ENCODE measurements at regions not wholly inside any gene's neighbourhood (a gene's known extent, or its start where the extent isn't known, plus 50 kb on each side); places are given as distances from the start of the nearest gene placed in this dataset. TPM values are rescaled to one million over a fixed set of nuclear protein-coding genes. Genes with fewer than 3 reads are reported as not detected.
"Not testable (repeated sequence)": the region's sequence is repeated elsewhere in the genome, so short reads cannot be mapped to it uniquely, and the experiment has no call there.

- H3K4me3 Mint-ChIP-seq: no peak overlapping the region
- no peaks in the 10 kb centered on the region for H4K20me1 ChIP-seq (ENCODE audit: insufficient read depth, low read length)
- H3K36me3 ChIP-seq (replicated peaks in 1 of 2; ENCODE audit: control insufficient read depth in 1 of 2, insufficient read depth in 2 of 2, low read length in 2 of 2): no peaks in the 10 kb centered on the region
- H3K27ac Mint-ChIP-seq: no peak overlapping the region
- no peaks in the 10 kb centered on the region for H3K4me1 ChIP-seq (ENCODE audit: control insufficient read depth in 1 of 2, insufficient read depth in 2 of 2, low read length in 2 of 2)
- peaks cover 0 to 4% of the 10 kb centered on the region in 2 donors for H3K9me3 ChIP-seq (replicated peaks in 1 of 2; ENCODE audit: control insufficient read depth in 1 of 2, insufficient read depth in 1 of 2, low read length in 2 of 2)
- WGBS (ENCODE audit: insufficient coverage): 92% methylated on average over 4 of the region's 5 CpGs
- no peaks in the 10 kb centered on the region for H3K36me3 Mint-ChIP-seq
- H3K4me2 ChIP-seq (replicated peaks; ENCODE audit: extremely low read depth, low read length, poor library complexity, severe bottlenecking): no peak overlapping the region
- peaks cover 0 to 16% (median 4%) of the 10 kb centered on the region in 7 donors for H3K9me3 Mint-ChIP-seq
- no peak overlapping the region for H3K27ac ChIP-seq (ENCODE audit: low read depth in 1 of 2, low read length in 2 of 2)
- no peak for TF ChIP-seq CTCF (IDR thresholded peaks at IDR 0.05)
- H2AFZ ChIP-seq (ENCODE audit: insufficient read depth, low read depth, low read length, poor library complexity, severe bottlenecking): no peak overlapping the region
- peaks cover 0 to 4% (median 0%) of the 10 kb centered on the region in 3 donors for H3K27me3 Mint-ChIP-seq (ENCODE audit: low read depth in 3 of 3)
- H3K27me3 ChIP-seq (ENCODE audit: control insufficient read depth in 2 of 2, insufficient read depth in 2 of 2, low read length in 2 of 2): no peaks in the 10 kb centered on the region
- no peaks in the 10 kb centered on the region for H3K79me2 ChIP-seq (ENCODE audit: insufficient read depth, low read length)
- no peak for DNase-seq
- H3K4me1 Mint-ChIP-seq: no peaks in the 10 kb centered on the region
- no peak overlapping the region for H3K4me3 ChIP-seq (replicated peaks in 1 of 3; ENCODE audit: low read depth in 2 of 3, low read length in 3 of 3)
- H3K9ac ChIP-seq (ENCODE audit: insufficient read depth, low read length, poor library complexity, severe bottlenecking): no peak overlapping the region
- intact Hi-C loops (cut with micrococcal nuclease): no loop called here
Observed at GRCh38 chr9:85077944-85078343, 408.4 kb downstream of the NTRK2 start.

- peaks cover 0 to 16% (median 4%) of the 10 kb centered on the region in 7 donors for H3K9me3 Mint-ChIP-seq
- H3K4me1 Mint-ChIP-seq; H3K36me3 Mint-ChIP-seq; H3K79me2 ChIP-seq (ENCODE audit: insufficient read depth, low read length); H3K9ac ChIP-seq (ENCODE audit: insufficient read depth, low read length, poor library complexity, severe bottlenecking); intact Hi-C loops (cut with micrococcal nuclease); H3K27me3 ChIP-seq (ENCODE audit: control insufficient read depth in 2 of 2, insufficient read depth in 2 of 2, low read length in 2 of 2); H2AFZ ChIP-seq (ENCODE audit: insufficient read depth, low read depth, low read length, poor library complexity, severe bottlenecking); H3K4me3 Mint-ChIP-seq; DNase-seq; H3K27ac ChIP-seq (ENCODE audit: low read depth in 1 of 2, low read length in 2 of 2); H3K27ac Mint-ChIP-seq; H3K36me3 ChIP-seq (replicated peaks in 1 of 2; ENCODE audit: control insufficient read depth in 1 of 2, insufficient read depth in 2 of 2, low read length in 2 of 2); H3K9me3 ChIP-seq (replicated peaks in 1 of 2; ENCODE audit: control insufficient read depth in 1 of 2, insufficient read depth in 1 of 2, low read length in 2 of 2); H4K20me1 ChIP-seq (ENCODE audit: insufficient read depth, low read length); H3K4me2 ChIP-seq (replicated peaks; ENCODE audit: extremely low read depth, low read length, poor library complexity, severe bottlenecking); H3K4me3 ChIP-seq (replicated peaks in 1 of 3; ENCODE audit: low read depth in 2 of 3, low read length in 3 of 3); H3K4me1 ChIP-seq (ENCODE audit: control insufficient read depth in 1 of 2, insufficient read depth in 2 of 2, low read length in 2 of 2); H3K27me3 Mint-ChIP-seq (ENCODE audit: low read depth in 3 of 3): not testable (repeated sequence)
- 62% methylated on average over 9 of the region's 23 CpGs for WGBS (ENCODE audit: insufficient coverage)
Observed at GRCh38 chr9:85077146-85077545, 407.6 kb downstream of the NTRK2 start.

Small RNA genes in the stretch of these regions (small RNA-seq; reads per million reads assigned to genes)
- gene UBE2V1P10 (ENCODE audit: insufficient read length, low read depth): not detected

Data from CD14-positive monocyte (primary cell).